ENCODE measurements at regions not wholly inside any gene's neighbourhood (a gene's known extent, or its start where the extent isn't known, plus 50 kb on each side); places are given as distances from the start of the nearest gene placed in this dataset.

- TF ChIP-seq TARDBP (IDR thresholded peaks at IDR 0.05) (no peak), SP1 (IDR thresholded peaks at IDR 0.05) (no peak), ZNF384 (IDR thresholded peaks at IDR 0.05) (no peak), NFRKB (IDR thresholded peaks at IDR 0.05) (no peak), FOXM1 (IDR thresholded peaks at IDR 0.05; ENCODE audit: borderline replicate concordance) (no peak), FOXA1 (IDR thresholded peaks at IDR 0.05) (no peak), HDGF (IDR thresholded peaks at IDR 0.05; ENCODE audit: borderline replicate concordance) (no peak), BHLHE40 (IDR thresholded peaks at IDR 0.05; ENCODE audit: borderline replicate concordance) (no peak)
- TF ChIP-seq, protein P1, sequence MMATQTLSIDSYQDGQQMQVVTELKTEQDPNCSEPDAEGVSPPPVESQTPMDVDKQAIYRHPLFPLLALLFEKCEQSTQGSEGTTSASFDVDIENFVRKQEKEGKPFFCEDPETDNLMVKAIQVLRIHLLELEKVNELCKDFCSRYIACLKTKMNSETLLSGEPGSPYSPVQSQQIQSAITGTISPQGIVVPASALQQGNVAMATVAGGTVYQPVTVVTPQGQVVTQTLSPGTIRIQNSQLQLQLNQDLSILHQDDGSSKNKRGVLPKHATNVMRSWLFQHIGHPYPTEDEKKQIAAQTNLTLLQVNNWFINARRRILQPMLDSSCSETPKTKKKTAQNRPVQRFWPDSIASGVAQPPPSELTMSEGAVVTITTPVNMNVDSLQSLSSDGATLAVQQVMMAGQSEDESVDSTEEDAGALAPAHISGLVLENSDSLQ (IDR thresholded peaks at IDR 0.05), result no peak
Measured at GRCh38 chr12:47561746-47562145, 144.1 kb downstream of the RPAP3 start.

All from HEK293T (cell line).